ENCODE measurements at regions not wholly inside any gene's neighbourhood (a gene's known extent, or its start where the extent isn't known, plus 50 kb on each side); places are given as distances from the start of the nearest gene placed in this dataset.

DNA sequence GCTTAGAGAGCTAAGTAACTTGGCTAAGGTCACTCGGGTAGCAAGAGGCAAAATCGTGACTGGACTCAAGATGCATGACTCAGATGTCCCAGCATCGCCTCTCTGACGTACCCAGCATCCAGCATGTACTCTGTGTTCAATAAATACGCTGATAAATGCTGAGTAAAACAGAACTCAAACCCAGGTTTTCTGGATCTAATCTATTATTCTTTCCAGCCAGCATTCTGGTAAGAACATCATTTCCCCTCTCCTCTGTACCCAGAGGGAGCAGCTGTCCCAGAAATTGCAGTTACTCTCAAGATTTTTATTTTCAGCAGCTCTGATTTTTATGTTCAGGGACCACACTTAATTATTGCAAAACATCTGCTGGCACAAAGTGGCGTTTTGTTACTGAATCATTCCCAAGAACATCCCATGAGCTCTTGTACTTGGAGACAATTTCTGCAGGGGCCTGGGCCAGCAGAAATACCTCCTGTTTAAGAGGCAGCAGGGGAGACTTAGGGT lies 249.0 kb downstream of the PRDM2 start:
- TF ChIP-seq, protein P1, sequence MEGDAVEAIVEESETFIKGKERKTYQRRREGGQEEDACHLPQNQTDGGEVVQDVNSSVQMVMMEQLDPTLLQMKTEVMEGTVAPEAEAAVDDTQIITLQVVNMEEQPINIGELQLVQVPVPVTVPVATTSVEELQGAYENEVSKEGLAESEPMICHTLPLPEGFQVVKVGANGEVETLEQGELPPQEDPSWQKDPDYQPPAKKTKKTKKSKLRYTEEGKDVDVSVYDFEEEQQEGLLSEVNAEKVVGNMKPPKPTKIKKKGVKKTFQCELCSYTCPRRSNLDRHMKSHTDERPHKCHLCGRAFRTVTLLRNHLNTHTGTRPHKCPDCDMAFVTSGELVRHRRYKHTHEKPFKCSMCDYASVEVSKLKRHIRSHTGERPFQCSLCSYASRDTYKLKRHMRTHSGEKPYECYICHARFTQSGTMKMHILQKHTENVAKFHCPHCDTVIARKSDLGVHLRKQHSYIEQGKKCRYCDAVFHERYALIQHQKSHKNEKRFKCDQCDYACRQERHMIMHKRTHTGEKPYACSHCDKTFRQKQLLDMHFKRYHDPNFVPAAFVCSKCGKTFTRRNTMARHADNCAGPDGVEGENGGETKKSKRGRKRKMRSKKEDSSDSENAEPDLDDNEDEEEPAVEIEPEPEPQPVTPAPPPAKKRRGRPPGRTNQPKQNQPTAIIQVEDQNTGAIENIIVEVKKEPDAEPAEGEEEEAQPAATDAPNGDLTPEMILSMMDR (IDR thresholded peaks at IDR 0.05) = no peak
- TF ChIP-seq POLR2A (IDR thresholded peaks at IDR 0.05) = no peak
